Nephron (organoid): ENCODE measurements at regions not wholly inside any gene's neighbourhood (a gene's known extent, or its start where the extent isn't known, plus 50 kb on each side); places are given as distances from the start of the nearest gene placed in this dataset.
A peak's percentile ranks its signal among the peaks of the same experiment; 100 is the strongest.

Experiments
- H3K27ac Mint-ChIP-seq, 3 experiments: 2 replicates each; pipeline ENCODE4 v1.8.0; 2020; ENCODE audit warnings: mixed read lengths in 3 of 3, mild to moderate bottlenecking in 2 of 3, moderate library complexity in 1 of 3
- H3K27me3 Mint-ChIP-seq: 2 replicates; pipeline ENCODE4 v1.8.0; 2021; ENCODE audit warnings: low read depth, mild to moderate bottlenecking, moderate library complexity, mixed read lengths
- H3K36me3 Mint-ChIP-seq: 2 replicates; pipeline ENCODE4 v1.8.0; 2020; ENCODE audit warnings: low read depth, mixed read lengths
- H3K4me1 Mint-ChIP-seq: 2 replicates; pipeline ENCODE4 v1.8.0; 2020; ENCODE audit warnings: mixed read lengths
- H3K4me3 Mint-ChIP-seq, 3 experiments: 2 replicates each; pipeline ENCODE4 v1.8.0; 2020; ENCODE audit warnings: mild to moderate bottlenecking in 3 of 3, mixed read lengths in 3 of 3, moderate library complexity in 2 of 3
- H3K9me3 Mint-ChIP-seq: 2 replicates; pipeline ENCODE4 v1.8.0; 2020; ENCODE audit warnings: mixed read lengths
- CTCF ChIP-seq, 3 experiments: fragments of 200-600 bp; sonication (generic); IDR thresholded peaks; one replicate each; pipeline ENCODE4 v1.5.0; 2021; ENCODE audit warnings: antibody characterized with exemption in 3 of 3; ENCODE audit not compliant: unreplicated experiment in 3 of 3

- Mint-ChIP-seq H3K36me3 (no peaks in the 10 kb centered on the region), H3K27me3 (peaks cover 4% of the 10 kb centered on the region), H3K4me3 (no peak overlapping the region), H3K27ac (peak overlapping the region in 1 of 3 experiments; percentile 14), H3K9me3 (peaks cover 14% of the 10 kb centered on the region), H3K4me1 (peaks cover 35% of the 10 kb centered on the region)
- no peak for TF ChIP-seq CTCF (IDR thresholded peaks at IDR 0.05; ENCODE audit: unreplicated experiment in 3 of 3)
These were observed 453.2 kb downstream of the LPIN1 start for GRCh38 chr2:12199491-12200211.

- peak overlapping the region; percentile 82 to 94 (median 87) for H3K27ac Mint-ChIP-seq
- peaks cover 37% of the 10 kb centered on the region for H3K4me1 Mint-ChIP-seq
- H3K9me3 Mint-ChIP-seq, result peaks cover 12% of the 10 kb centered on the region
- no peak for TF ChIP-seq CTCF (IDR thresholded peaks at IDR 0.05; ENCODE audit: unreplicated experiment in 3 of 3)
- no peak overlapping the region for H3K4me3 Mint-ChIP-seq
- no peaks in the 10 kb centered on the region for H3K36me3 Mint-ChIP-seq
- peaks cover 4% of the 10 kb centered on the region for H3K27me3 Mint-ChIP-seq
These were observed 454.9 kb downstream of the LPIN1 start for GRCh38 chr2:12201369-12201768.

GRCh38 chr2:12202313-12203075 lies 456.1 kb downstream of the LPIN1 start:
- Mint-ChIP-seq H3K27ac (peak overlapping the region; percentile 82 to 94 (median 87)), H3K9me3 (peaks cover 6% of the 10 kb centered on the region), H3K4me3 (peak overlapping the region; percentile 28 to 35 (median 31)), H3K36me3 (no peaks in the 10 kb centered on the region), H3K4me1 (peaks cover 37% of the 10 kb centered on the region), H3K27me3 (no peaks in the 10 kb centered on the region)
- TF ChIP-seq CTCF (IDR thresholded peaks at IDR 0.05; ENCODE audit: unreplicated experiment in 3 of 3), result no peak

GRCh38 chr2:12203528-12203927 lies 457.1 kb downstream of the LPIN1 start:
- H3K27ac Mint-ChIP-seq, result peak overlapping the region; percentile 82 to 94 (median 87)
- H3K4me3 Mint-ChIP-seq, result peak overlapping the region in 1 of 3 experiments; percentile 43
- TF ChIP-seq CTCF (IDR thresholded peaks at IDR 0.05; ENCODE audit: unreplicated experiment in 3 of 3), result no peak
- H3K36me3 Mint-ChIP-seq, result no peaks in the 10 kb centered on the region
- peaks cover 37% of the 10 kb centered on the region for H3K4me1 Mint-ChIP-seq
- no peaks in the 10 kb centered on the region for H3K9me3 Mint-ChIP-seq
- no peaks in the 10 kb centered on the region for H3K27me3 Mint-ChIP-seq

GRCh38 chr2:12205086-12205485 lies 458.7 kb downstream of the LPIN1 start:
- no peak overlapping the region for H3K4me3 Mint-ChIP-seq

More at GRCh38 chr2:12205086-12205485, 458.7 kb downstream of the LPIN1 start:
- TF ChIP-seq CTCF (IDR thresholded peaks at IDR 0.05; ENCODE audit: unreplicated experiment in 3 of 3), result no peak
- no peaks in the 10 kb centered on the region for H3K9me3 Mint-ChIP-seq
- H3K27ac Mint-ChIP-seq, result peak overlapping the region; percentile 82 to 94 (median 87)
- H3K36me3 Mint-ChIP-seq, result no peaks in the 10 kb centered on the region
- peaks cover 37% of the 10 kb centered on the region for H3K4me1 Mint-ChIP-seq
- H3K27me3 Mint-ChIP-seq, result peaks cover 4% of the 10 kb centered on the region
